Mesothelial cell of epicardium (in vitro differentiated cells): ENCODE measurements at regions not wholly inside any gene's neighbourhood (a gene's known extent, or its start where the extent isn't known, plus 50 kb on each side); places are given as distances from the start of the nearest gene placed in this dataset.

Source experiments
- DNase-seq, 2 experiments: peaks; one replicate each; pipeline ENCODE4 v3.0.0; 2021; ENCODE audit warnings: low spot score in 2 of 2; ENCODE audit not compliant: unreplicated experiment in 2 of 2
- H3K27ac Mint-ChIP-seq: 2 replicates; pipeline ENCODE4 v1.8.0; 2021; ENCODE audit warnings: mixed read lengths
- H3K27me3 Mint-ChIP-seq: 2 replicates; pipeline ENCODE4 v1.8.0; 2021; ENCODE audit warnings: low read depth, mixed read lengths
- H3K36me3 Mint-ChIP-seq: 2 replicates; pipeline ENCODE4 v1.8.0; 2021; ENCODE audit warnings: mixed read lengths
- H3K4me1 Mint-ChIP-seq: 2 replicates; pipeline ENCODE4 v1.8.0; 2021; ENCODE audit warnings: mixed read lengths
- H3K4me3 Mint-ChIP-seq: 2 replicates; pipeline ENCODE4 v1.8.0; 2021; ENCODE audit warnings: mild to moderate bottlenecking, moderate library complexity, mixed read lengths
- H3K9me3 Mint-ChIP-seq: 2 replicates; pipeline ENCODE4 v1.8.0; 2021; ENCODE audit warnings: mixed read lengths
- CTCF ChIP-seq: fragments of 200-600 bp; sonication (generic); IDR thresholded peaks from one replicate; pipeline ENCODE4 v1.5.0; 2021; ENCODE audit warnings: antibody characterized with exemption; ENCODE audit not compliant: unreplicated experiment

- Mint-ChIP-seq H3K9me3 (no peaks in the 10 kb centered on the region), H3K4me1 (peaks cover 11% of the 10 kb centered on the region), H3K4me3 (no peak overlapping the region), H3K36me3 (no peaks in the 10 kb centered on the region), H3K27me3 (no peaks in the 10 kb centered on the region), H3K27ac (no peak overlapping the region)
- TF ChIP-seq CTCF, result no peak
- DNase-seq, result no peak
Measured at GRCh38 chr3:144055604-144056003, 84.0 kb downstream of the DIPK2A start.

DNA sequence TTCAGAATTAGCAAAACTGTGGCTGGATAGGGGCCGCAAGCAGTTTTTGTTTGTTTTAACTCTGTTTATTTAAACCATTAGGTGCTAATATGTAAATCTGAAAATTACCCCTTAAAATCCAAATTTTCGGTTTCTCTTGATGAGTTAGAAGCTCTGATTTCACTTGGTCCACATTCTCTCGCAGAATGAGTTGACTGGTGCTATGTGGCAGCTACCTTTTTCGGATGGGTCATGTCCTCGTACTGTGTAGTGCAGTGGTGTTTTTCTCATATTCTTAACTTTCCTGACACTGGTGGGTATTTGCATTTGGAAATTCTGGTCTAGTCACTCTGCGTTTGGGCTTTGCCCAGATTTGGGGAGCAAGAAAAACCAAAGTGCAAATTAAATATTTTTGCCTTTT is 87.1 kb downstream of the DIPK2A start:
- Mint-ChIP-seq H3K4me1 (peaks cover 8% of the 10 kb centered on the region), H3K4me3 (no peak overlapping the region), H3K9me3 (no peaks in the 10 kb centered on the region), H3K36me3 (no peaks in the 10 kb centered on the region), H3K27ac (no peak overlapping the region), H3K27me3 (no peaks in the 10 kb centered on the region)
- no peak for DNase-seq
- no peak for TF ChIP-seq CTCF

DNA sequence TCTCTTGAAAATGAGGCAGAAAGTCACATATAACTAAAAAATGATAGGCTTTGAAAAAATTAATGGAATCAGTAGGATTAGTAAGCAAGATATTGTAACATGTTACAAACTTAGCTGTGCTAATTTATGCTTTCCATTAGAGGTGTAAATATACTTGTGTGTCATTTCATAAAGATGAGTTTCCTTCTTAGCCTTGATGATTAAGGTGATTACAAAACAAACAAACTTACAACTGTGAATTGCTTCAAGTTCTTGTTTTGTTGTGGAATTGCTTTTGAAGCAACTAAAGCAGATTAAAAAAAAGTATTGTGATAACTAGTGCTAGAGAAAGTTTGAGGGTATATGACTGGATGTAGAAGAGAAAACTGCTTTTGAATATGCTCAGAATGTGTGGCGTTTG is 87.9 kb downstream of the DIPK2A start:
- no peak overlapping the region for H3K27ac Mint-ChIP-seq
- H3K27me3 Mint-ChIP-seq, result no peaks in the 10 kb centered on the region
- peaks cover 8% of the 10 kb centered on the region for H3K4me1 Mint-ChIP-seq
- no peaks in the 10 kb centered on the region for H3K9me3 Mint-ChIP-seq
- no peak for TF ChIP-seq CTCF
- no peaks in the 10 kb centered on the region for H3K36me3 Mint-ChIP-seq
- no peak overlapping the region for H3K4me3 Mint-ChIP-seq
- no peak for DNase-seq

DNA sequence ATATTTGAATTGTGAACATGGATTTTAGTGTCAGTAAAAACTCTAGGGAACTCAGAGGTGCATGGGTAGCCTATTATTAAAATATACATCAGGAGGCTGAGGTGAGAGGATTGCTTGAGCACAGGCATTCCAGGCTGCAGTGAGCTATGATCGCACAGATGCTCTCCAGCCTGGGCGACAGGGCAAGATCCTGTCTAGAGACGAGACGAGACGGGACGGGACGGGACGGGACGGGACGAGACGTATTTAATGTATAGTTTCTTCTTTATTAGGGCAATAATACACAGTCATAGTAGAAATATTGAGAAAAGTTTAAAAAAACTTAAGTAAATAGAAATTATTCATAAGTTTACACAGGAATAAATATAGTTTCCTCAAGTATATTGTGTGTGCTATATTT is 89.3 kb downstream of the DIPK2A start:
- H3K4me1 Mint-ChIP-seq, result no peaks in the 10 kb centered on the region
- no peaks in the 10 kb centered on the region for H3K27me3 Mint-ChIP-seq
- H3K9me3 Mint-ChIP-seq, result no peaks in the 10 kb centered on the region
- DNase-seq, result no peak
- no peak overlapping the region for H3K27ac Mint-ChIP-seq
- no peaks in the 10 kb centered on the region for H3K36me3 Mint-ChIP-seq
- TF ChIP-seq CTCF, result no peak
- no peak overlapping the region for H3K4me3 Mint-ChIP-seq

DNA sequence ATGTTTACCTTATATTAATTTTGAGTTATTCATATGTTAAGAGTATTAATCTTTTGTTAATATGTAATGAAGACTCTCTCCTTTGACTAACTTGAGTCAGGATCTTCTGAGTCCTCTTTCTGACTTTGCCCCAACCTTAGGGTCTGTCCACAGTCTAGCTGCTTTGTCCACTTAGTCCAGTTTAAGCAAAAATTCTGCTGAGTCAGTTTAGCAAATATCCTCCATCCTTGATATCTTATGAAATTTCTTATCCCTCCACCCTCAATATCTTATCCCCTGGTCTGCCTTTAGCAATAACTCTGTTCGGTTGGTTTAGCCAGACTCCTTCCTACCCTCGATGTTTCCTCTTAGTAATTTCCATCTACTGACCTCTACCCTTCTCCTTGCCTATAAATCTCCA is 91.7 kb downstream of the DIPK2A start:
- no peaks in the 10 kb centered on the region for H3K36me3 Mint-ChIP-seq
- H3K4me3 Mint-ChIP-seq, result no peak overlapping the region
- no peak overlapping the region for H3K27ac Mint-ChIP-seq
- H3K9me3 Mint-ChIP-seq, result no peaks in the 10 kb centered on the region
- no peak for DNase-seq
- TF ChIP-seq CTCF, result no peak
- no peaks in the 10 kb centered on the region for H3K27me3 Mint-ChIP-seq
- no peaks in the 10 kb centered on the region for H3K4me1 Mint-ChIP-seq

DNA sequence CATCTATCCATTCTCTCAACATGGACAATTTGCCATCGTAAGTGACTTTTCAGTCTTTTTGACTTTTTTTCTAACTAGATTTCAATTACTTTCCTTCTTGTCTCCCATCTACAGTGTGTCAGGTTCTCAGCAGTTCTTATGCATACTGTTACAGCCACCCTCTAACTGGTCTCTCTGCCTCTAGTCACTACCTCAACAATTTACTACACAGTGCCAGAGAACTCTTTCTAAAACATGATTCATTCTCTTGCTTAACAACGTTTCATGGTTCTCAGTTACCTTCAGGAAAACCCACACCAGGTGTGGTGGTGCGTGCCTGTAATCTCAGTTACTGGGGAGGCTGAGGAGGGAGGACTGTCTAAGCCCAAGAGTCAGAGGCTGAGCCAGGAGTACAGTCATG is 95.4 kb downstream of the DIPK2A start:
- Mint-ChIP-seq H3K27me3 (no peaks in the 10 kb centered on the region), H3K4me1 (no peaks in the 10 kb centered on the region), H3K36me3 (peaks cover 8% of the 10 kb centered on the region), H3K4me3 (no peak overlapping the region), H3K9me3 (peaks cover 20% of the 10 kb centered on the region), H3K27ac (no peak overlapping the region)
- no peak for TF ChIP-seq CTCF
- DNase-seq, result no peak
